Thyroid gland (tissue), 4 donors: ENCODE measurements at regions not wholly inside any gene's neighbourhood (a gene's known extent, or its start where the extent isn't known, plus 50 kb on each side); places are given as distances from the start of the nearest gene placed in this dataset.

ENCODE experiments used
- CTCF ChIP-seq, 6 experiments: fragments of 200-600 bp in 3 of 6; fragments of 450-650 bp in 3 of 6; sonication (generic) in 3 of 6; IDR thresholded peaks; one replicate each; pipeline ENCODE4 v1.5.1; 2016 to 2019; ENCODE audit warnings: antibody characterized with exemption in 6 of 6, mild to moderate bottlenecking in 2 of 6, inconsistent platforms in 1 of 6, moderate library complexity in 1 of 6
- POLR2A ChIP-seq, 2 donors: fragments of 450-650 bp; IDR thresholded peaks; one replicate each; pipeline ENCODE4 v1.6.1; 2017; ENCODE audit warnings: antibody characterized with exemption in 2 of 2, mild to moderate bottlenecking in 2 of 2, moderate library complexity in 1 of 2

GRCh38 chr10:109359316-109359715 lies 564.0 kb downstream of the XPNPEP1 start:
- TF ChIP-seq CTCF (IDR thresholded peaks at IDR 0.05) (no peak), POLR2A (IDR thresholded peaks at IDR 0.05) (no peak)
